HepG2 (cell line): ENCODE measurements at regions not wholly inside any gene's neighbourhood (a gene's known extent, or its start where the extent isn't known, plus 50 kb on each side); places are given as distances from the start of the nearest gene placed in this dataset.

Experiments
- ATAC-seq: fragments of 200-7000 bp; cut with Tn5 transposase; 3 replicates; pipeline ENCODE4 v1.9.1; 2020; ENCODE audit warnings: mild to moderate bottlenecking, moderate library complexity
- BruUV-seq: library from RNA; stranded (reverse); fragments of 400-500 nt; replicated peaks from 2 replicates; lab custom pipeline; 2021; lab: Mats Ljungman, UMichigan
- CTCF ChIA-PET: fragments of 300-600 bp; formaldehyde crosslinking; extraction: SDS; loops from one replicate; lab custom pipeline; 2021; ENCODE audit warnings: low total read pairs, inconsistent platforms, low intra/inter-chr PET ratio; lab: Yijun Ruan, JAX
- POLR2A ChIA-PET: fragments of 350-600 bp; sonication (Branson Sonifier 250); formaldehyde crosslinking; loops from one replicate; lab custom pipeline; 2020; ENCODE audit warnings: antibody characterized with exemption, inconsistent platforms; lab: Yijun Ruan, JAX
- DNase-seq: peaks from one replicate; pipeline ENCODE4 v3.0.0-alpha.2; 2015; ENCODE audit warnings: low spot score
- FAIRE-seq: peaks from 3 replicates; lab custom pipeline; 2011; peaks lifted over from hg19 to GRCh38; lab: Jason Lieb, UNC
- H2AFZ ChIP-seq: one replicate; pipeline ENCODE4 v1.6.1; 2011; ENCODE audit warnings: low read length, inconsistent platforms
- H3K27ac ChIP-seq: fragments of 300-600 bp; 3 replicates; pipeline ENCODE4 v1.8.0; 2011; ENCODE audit warnings: mixed run types, mild to moderate bottlenecking, mixed read lengths, low read length, inconsistent platforms; ENCODE audit not compliant: insufficient read depth; ENCODE audit errors: extremely low read length
- H3K27me3 ChIP-seq, 2 experiments: fragments of 200-600 bp in 1 of 2; 2 replicates in 1 of 2; 3 replicates in 1 of 2; pipeline versions ENCODE4 v1.6.0 to v1.8.0; 2011; ENCODE audit warnings: low read length in 2 of 2, mild to moderate bottlenecking in 2 of 2, moderate library complexity in 2 of 2, inconsistent platforms in 1 of 2; ENCODE audit not compliant: insufficient read depth in 2 of 2, control insufficient read depth in 1 of 2
- H3K36me3 ChIP-seq, 2 experiments: fragments of 200-600 bp in 1 of 2; replicated peaks in 1 of 2; 2 replicates in 1 of 2; 3 replicates in 1 of 2; pipeline versions ENCODE4 v1.5.1 to v1.8.0; 2011; ENCODE audit warnings: low read length in 2 of 2, inconsistent platforms in 1 of 2; ENCODE audit not compliant: insufficient read depth in 2 of 2, control insufficient read depth in 1 of 2
- H3K4me1 ChIP-seq: 2 replicates; pipeline ENCODE4 v1.5.1; 2012; ENCODE audit warnings: low read length, inconsistent platforms; ENCODE audit not compliant: insufficient read depth
- H3K4me2 ChIP-seq: 2 replicates; pipeline ENCODE4 v1.6.0; 2011; ENCODE audit warnings: low read depth, low read length, inconsistent platforms
- H3K4me3 ChIP-seq, 3 experiments: fragments of 200-600 bp in 1 of 3; sonication (generic), shearing (Covaris generic) in 1 of 3; replicated peaks in 1 of 3; 2 replicates each; pipeline ENCODE4 v1.5.1; 2011 to 2016; ENCODE audit warnings: low read length in 3 of 3, inconsistent platforms in 2 of 3, low read depth in 2 of 3, mild to moderate bottlenecking in 2 of 3, control low read depth in 1 of 3, mixed read lengths in 1 of 3; ENCODE audit not compliant: insufficient read depth in 1 of 3
- H3K79me2 ChIP-seq: one replicate; pipeline ENCODE4 v1.6.1; 2011; ENCODE audit warnings: low read length, inconsistent platforms; ENCODE audit not compliant: insufficient read depth
- H3K9ac ChIP-seq: 2 replicates; pipeline ENCODE4 v1.6.0; 2011; ENCODE audit warnings: mild to moderate bottlenecking, low read depth, low read length, inconsistent platforms; ENCODE audit not compliant: insufficient read depth
- H3K9me3 ChIP-seq: 2 replicates; pipeline ENCODE4 v1.5.1; 2012; ENCODE audit warnings: mild to moderate bottlenecking, low read length
- H4K20me1 ChIP-seq: 2 replicates; pipeline ENCODE4 v1.6.0; 2011; ENCODE audit warnings: inconsistent platforms, mild to moderate bottlenecking, low read length, moderate library complexity; ENCODE audit not compliant: insufficient read depth
- ATF7 ChIP-seq, 2 experiments: fragments of 450-650 bp in 1 of 2; sonication (generic) in 1 of 2; formaldehyde crosslinking in 1 of 2; IDR thresholded peaks; 2 replicates each; pipeline versions ENCODE4 v1.4.0 to v1.6.1; 2016 to 2020; ENCODE audit warnings: antibody characterized with exemption in 1 of 2, mild to moderate bottlenecking in 1 of 2, missing genetic modification reagents in 1 of 2
- HNF1B ChIP-seq: sonication (generic); formaldehyde crosslinking; IDR thresholded peaks from 2 replicates; pipeline ENCODE4 v1.5.1; 2020; ENCODE audit warnings: mild to moderate bottlenecking, moderate library complexity, missing genetic modification reagents
- NBN ChIP-seq: fragments of 450-650 bp; conservative IDR thresholded peaks from 2 replicates; pipeline ENCODE4 v1.6.1; 2017
- REL ChIP-seq: sonication (generic); formaldehyde crosslinking; conservative IDR thresholded peaks from 2 replicates; pipeline ENCODE4 v1.8.0; 2022; ENCODE audit warnings: mild to moderate bottlenecking, missing genetic modification reagents, moderate library complexity
- TRIM24 ChIP-seq: sonication (generic); formaldehyde crosslinking; IDR thresholded peaks from 2 replicates; pipeline ENCODE4 v1.8.0; 2022; ENCODE audit warnings: mild to moderate bottlenecking, missing genetic modification reagents
- WGBS: methylation state at CpG from one replicate; pipeline ENCODE4 v1.1.6; 2017; ENCODE audit warnings: low lambda C conversion rate; 5-methylcytosine and 5-hydroxymethylcytosine counted together
- in situ Hi-C: cut with HindIII; loops from 2 replicates; pipeline ENCODE4 v1.10.0; 2017; ENCODE audit warnings: low pct_unique_long_range_greater_than_20kb; ENCODE audit not compliant: extremely low pct_ligation_motif_present
- intact Hi-C: fragments of 100-400 bp; cut with micrococcal nuclease; formaldehyde crosslinking; loops from one replicate; pipeline ENCODE4 v1.10.0; 2022; ENCODE audit not compliant: unreplicated experiment

GRCh38 chr14:35991356-35991755, 165.2 kb downstream of the BRMS1L start:
- no TSS peak for BruUV-seq
- FAIRE-seq: no peak
- POLR2A ChIA-PET: no interaction called here

GRCh38 chr14:35989736-35990135, 163.6 kb downstream of the BRMS1L start:
- no peaks in the 10 kb centered on the region for H4K20me1 ChIP-seq
- no peaks in the 10 kb centered on the region for H3K79me2 ChIP-seq
- H3K9me3 ChIP-seq: no peaks in the 10 kb centered on the region
- TF ChIP-seq HNF1B: no peak
- TF ChIP-seq, all 625 proteins: peak for 0
- Histone ChIP-seq H3K9ac (no peak overlapping the region), H3K4me1 (no peaks in the 10 kb centered on the region), H2AFZ (no peak overlapping the region), H3K27me3 (no peaks in the 10 kb centered on the region; a peak in 1 of 5 replicates), H3K4me2 (no peak overlapping the region), H3K4me3 (no peak overlapping the region), H3K27ac (no peak overlapping the region), H3K36me3 (no peaks in the 10 kb centered on the region)
- intact Hi-C loops: no loop called here
- ChIA-PET CTCF (no interaction called here), POLR2A (no interaction called here)
- no peak for DNase-seq
- FAIRE-seq: no peak
- ATAC-seq: no peak
- BruUV-seq: no TSS peak
- 38% methylated on average over 4 of the region's 4 CpGs for WGBS
- in situ Hi-C loops: no loop called here

More at GRCh38 chr14:35991356-35991755, 165.2 kb downstream of the BRMS1L start:
- DNase-seq (no peak), ATAC-seq (no peak)
- in situ Hi-C loops: no loop called here
- Histone ChIP-seq H3K36me3 (no peaks in the 10 kb centered on the region), H3K27ac (no peak overlapping the region), H4K20me1 (no peaks in the 10 kb centered on the region), H3K79me2 (no peaks in the 10 kb centered on the region), H3K9me3 (no peaks in the 10 kb centered on the region)
- intact Hi-C loops: no loop called here
- TF ChIP-seq ATF7 (IDR thresholded peaks at IDR 0.05) (no peak), ATF7 (CRISPR knock-in tag; IDR thresholded peaks at IDR 0.05) (no peak), NBN (no peak), TRIM24 (CRISPR knock-in tag) (no peak), REL (CRISPR knock-in tag) (no peak)
- TF ChIP-seq, all 625 proteins: peak for 0
- CTCF ChIA-PET: no interaction called here
- Histone ChIP-seq H3K27me3 (no peaks in the 10 kb centered on the region; a peak in 1 of 5 replicates), H3K4me1 (no peaks in the 10 kb centered on the region), H3K4me2 (no peak overlapping the region), H3K4me3 (no peak overlapping the region), H2AFZ (no peak overlapping the region), H3K9ac (no peak overlapping the region)
